ENCODE measurements at regions not wholly inside any gene's neighbourhood (a gene's known extent, or its start where the extent isn't known, plus 50 kb on each side); places are given as distances from the start of the nearest gene placed in this dataset.

GRCh38 chr7:113285411-113285810, 167.1 kb upstream of the SMIM30 start:
- Histone ChIP-seq H3K4me3 (replicated peaks in 1 of 3; ENCODE audit: low read depth in 2 of 3, low read length in 3 of 3) (no peak overlapping the region), H3K27me3 (ENCODE audit: control insufficient read depth in 2 of 2, insufficient read depth in 2 of 2, low read length in 2 of 2) (no peaks in the 10 kb centered on the region), H3K4me2 (replicated peaks; ENCODE audit: extremely low read depth, low read length, poor library complexity, severe bottlenecking) (no peak overlapping the region), H3K79me2 (ENCODE audit: insufficient read depth, low read length) (no peaks in the 10 kb centered on the region), H2AFZ (ENCODE audit: insufficient read depth, low read depth, low read length, poor library complexity, severe bottlenecking) (no peak overlapping the region), H3K27ac (ENCODE audit: low read depth in 1 of 2, low read length in 2 of 2) (no peak overlapping the region), H3K36me3 (replicated peaks in 1 of 2; ENCODE audit: control insufficient read depth in 1 of 2, insufficient read depth in 2 of 2, low read length in 2 of 2) (no peaks in the 10 kb centered on the region), H3K9ac (ENCODE audit: insufficient read depth, low read length, poor library complexity, severe bottlenecking) (no peak overlapping the region), H4K20me1 (ENCODE audit: insufficient read depth, low read length) (no peaks in the 10 kb centered on the region), H3K4me1 (ENCODE audit: control insufficient read depth in 1 of 2, insufficient read depth in 2 of 2, low read length in 2 of 2) (no peaks in the 10 kb centered on the region), H3K9me3 (replicated peaks in 1 of 2; ENCODE audit: control insufficient read depth in 1 of 2, insufficient read depth in 1 of 2, low read length in 2 of 2) (no peaks in the 10 kb centered on the region)
- TF ChIP-seq CTCF (IDR thresholded peaks at IDR 0.05) = no peak
- no peak overlapping the region for H3K4me3 Mint-ChIP-seq
- intact Hi-C loops (cut with micrococcal nuclease) = no loop called here
- H3K27me3 Mint-ChIP-seq (ENCODE audit: low read depth in 3 of 3) = peaks cover 0 to 5% (median 0%) of the 10 kb centered on the region in 3 donors
- WGBS (ENCODE audit: insufficient coverage) = 83% methylated on average over 1 of the region's 3 CpGs
- no peak for DNase-seq
- no peaks in the 10 kb centered on the region for H3K9me3 Mint-ChIP-seq
- no peaks in the 10 kb centered on the region for H3K36me3 Mint-ChIP-seq
- no peaks in the 10 kb centered on the region for H3K4me1 Mint-ChIP-seq
- H3K27ac Mint-ChIP-seq = no peak overlapping the region

- Histone ChIP-seq H3K27ac (ENCODE audit: low read depth in 1 of 2, low read length in 2 of 2) (no peak overlapping the region), H2AFZ (ENCODE audit: insufficient read depth, low read depth, low read length, poor library complexity, severe bottlenecking) (no peak overlapping the region), H3K9me3 (replicated peaks in 1 of 2; ENCODE audit: control insufficient read depth in 1 of 2, insufficient read depth in 1 of 2, low read length in 2 of 2) (no peaks in the 10 kb centered on the region), H3K27me3 (ENCODE audit: control insufficient read depth in 2 of 2, insufficient read depth in 2 of 2, low read length in 2 of 2) (no peaks in the 10 kb centered on the region), H3K4me2 (replicated peaks; ENCODE audit: extremely low read depth, low read length, poor library complexity, severe bottlenecking) (no peak overlapping the region), H3K79me2 (ENCODE audit: insufficient read depth, low read length) (no peaks in the 10 kb centered on the region), H3K36me3 (replicated peaks in 1 of 2; ENCODE audit: control insufficient read depth in 1 of 2, insufficient read depth in 2 of 2, low read length in 2 of 2) (no peaks in the 10 kb centered on the region), H3K4me1 (ENCODE audit: control insufficient read depth in 1 of 2, insufficient read depth in 2 of 2, low read length in 2 of 2) (no peaks in the 10 kb centered on the region), H4K20me1 (ENCODE audit: insufficient read depth, low read length) (no peaks in the 10 kb centered on the region), H3K4me3 (replicated peaks in 1 of 3; ENCODE audit: low read depth in 2 of 3, low read length in 3 of 3) (no peak overlapping the region), H3K9ac (ENCODE audit: insufficient read depth, low read length, poor library complexity, severe bottlenecking) (no peak overlapping the region)
- Mint-ChIP-seq H3K9me3 (no peaks in the 10 kb centered on the region), H3K27me3 (ENCODE audit: low read depth in 3 of 3) (peaks cover 0 to 2% (median 0%) of the 10 kb centered on the region in 3 donors), H3K4me3 (no peak overlapping the region), H3K27ac (no peak overlapping the region), H3K4me1 (no peaks in the 10 kb centered on the region), H3K36me3 (no peaks in the 10 kb centered on the region)
- DNase-seq = no peak
- intact Hi-C loops (cut with micrococcal nuclease) = no loop called here
- TF ChIP-seq CTCF (IDR thresholded peaks at IDR 0.05) = no peak
Observed at GRCh38 chr7:113283861-113284260, 165.5 kb upstream of the SMIM30 start.

Measured in CD14-positive monocyte (primary cell).